ENCODE measurements at regions not wholly inside any gene's neighbourhood (a gene's known extent, or its start where the extent isn't known, plus 50 kb on each side); places are given as distances from the start of the nearest gene placed in this dataset.
"Not testable (repeated sequence)": the region's sequence is repeated elsewhere in the genome, so short reads cannot be mapped to it uniquely, and the experiment has no call there.

GRCh38 chrY:19042984-19043442 lies 269.5 kb upstream of the HSFY2 start:
- DNase-seq, result no peak

- DNase-seq, result no peak
These were observed 268.9 kb upstream of the HSFY2 start for GRCh38 chrY:19042306-19042958.

- no peak for DNase-seq
These were observed 253.1 kb upstream of the HSFY2 start for GRCh38 chrY:19026631-19027030.

GRCh38 chrY:19023934-19024333 lies 250.4 kb upstream of the HSFY2 start:
- DNase-seq, result peak in 1 of 3 donors; percentile 0

GRCh38 chrY:19020193-19020592 lies 246.7 kb upstream of the HSFY2 start:
- no peak for DNase-seq

- DNase-seq, result no peak
These were observed 243.5 kb upstream of the HSFY2 start for GRCh38 chrY:19016990-19017389.

GRCh38 chrY:19015854-19016253 lies 242.3 kb upstream of the HSFY2 start:
- no peak for DNase-seq

- no peak for DNase-seq
These were observed 241.7 kb upstream of the HSFY2 start for GRCh38 chrY:19015213-19015612.

- no peak for DNase-seq
These were observed 239.4 kb upstream of the HSFY2 start for GRCh38 chrY:19012985-19013384.

GRCh38 chrY:19011605-19012090 lies 238.1 kb upstream of the HSFY2 start:
- no peak for DNase-seq

- DNase-seq, result no peak
These were observed 232.7 kb upstream of the HSFY2 start for GRCh38 chrY:19006234-19006633.

GRCh38 chrY:19005579-19005978 lies 232.0 kb upstream of the HSFY2 start:
- no peak for DNase-seq

- DNase-seq, result peak in 2 of 3 donors; percentile 0 to 2
These were observed 224.2 kb upstream of the HSFY2 start for GRCh38 chrY:18997635-18998240.

GRCh38 chrY:18993480-18993879 lies 219.9 kb upstream of the HSFY2 start:
- DNase-seq, result no peak

- DNase-seq, result not testable (repeated sequence)
These were observed 219.1 kb upstream of the HSFY2 start for GRCh38 chrY:18992684-18993083.

GRCh38 chrY:18989356-18989755 lies 215.8 kb upstream of the HSFY2 start:
- no peak for DNase-seq

- DNase-seq, result no peak
These were observed 192.5 kb upstream of the HSFY2 start for GRCh38 chrY:18966001-18966400.

- no peak for DNase-seq
These were observed 185.3 kb upstream of the HSFY2 start for GRCh38 chrY:18958846-18959245.

GRCh38 chrY:18951657-18952435 lies 178.3 kb upstream of the HSFY2 start:
- DNase-seq, result no peak

- no peak for DNase-seq
These were observed 177.5 kb upstream of the HSFY2 start for GRCh38 chrY:18951019-18951418.

- DNase-seq, result no peak
These were observed 163.3 kb upstream of the HSFY2 start for GRCh38 chrY:18936831-18937230.

GRCh38 chrY:18919256-18919655 lies 145.7 kb upstream of the HSFY2 start:
- no peak for DNase-seq

- no peak for DNase-seq
These were observed 139.3 kb upstream of the HSFY2 start for GRCh38 chrY:18912846-18913245.

GRCh38 chrY:18909846-18910245 lies 136.3 kb upstream of the HSFY2 start:
- no peak for DNase-seq
